ENCODE measurements at regions not wholly inside any gene's neighbourhood (a gene's known extent, or its start where the extent isn't known, plus 50 kb on each side); places are given as distances from the start of the nearest gene placed in this dataset.
A peak's percentile ranks its signal among the peaks of the same experiment; 100 is the strongest.
"Not testable (repeated sequence)": the region's sequence is repeated elsewhere in the genome, so short reads cannot be mapped to it uniquely, and the experiment has no call there.

DNA sequence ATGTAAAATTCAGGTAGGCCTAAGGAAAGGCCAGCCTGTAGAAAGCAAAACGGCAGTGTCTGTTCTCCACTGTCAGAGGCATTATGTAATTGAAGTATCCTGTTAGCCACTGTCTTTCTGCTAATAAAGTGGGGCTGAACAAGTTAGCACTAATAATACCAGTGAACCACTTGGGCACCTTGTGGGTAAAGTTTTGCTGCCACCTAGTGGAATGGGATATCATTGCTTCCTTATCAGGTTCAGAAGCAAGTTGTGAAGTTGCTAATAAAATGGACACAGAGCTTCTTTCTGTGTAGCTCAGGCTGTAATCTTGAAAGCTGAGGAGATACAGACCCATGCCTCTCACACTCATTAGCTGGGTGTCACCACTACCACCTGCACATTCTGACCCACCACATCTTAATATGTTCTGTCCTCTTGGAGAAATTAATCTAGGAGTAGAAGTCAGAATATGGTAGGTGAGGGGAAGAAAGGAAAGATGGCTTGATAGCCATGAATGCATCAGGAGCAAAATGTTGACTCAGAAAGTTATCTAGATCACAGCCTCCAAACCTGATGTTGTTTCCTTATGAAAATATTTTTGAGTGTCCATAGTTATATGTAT is 175.1 kb downstream of the SEPTIN7 start:
- peak; percentile 72 for DNase-seq

DNA sequence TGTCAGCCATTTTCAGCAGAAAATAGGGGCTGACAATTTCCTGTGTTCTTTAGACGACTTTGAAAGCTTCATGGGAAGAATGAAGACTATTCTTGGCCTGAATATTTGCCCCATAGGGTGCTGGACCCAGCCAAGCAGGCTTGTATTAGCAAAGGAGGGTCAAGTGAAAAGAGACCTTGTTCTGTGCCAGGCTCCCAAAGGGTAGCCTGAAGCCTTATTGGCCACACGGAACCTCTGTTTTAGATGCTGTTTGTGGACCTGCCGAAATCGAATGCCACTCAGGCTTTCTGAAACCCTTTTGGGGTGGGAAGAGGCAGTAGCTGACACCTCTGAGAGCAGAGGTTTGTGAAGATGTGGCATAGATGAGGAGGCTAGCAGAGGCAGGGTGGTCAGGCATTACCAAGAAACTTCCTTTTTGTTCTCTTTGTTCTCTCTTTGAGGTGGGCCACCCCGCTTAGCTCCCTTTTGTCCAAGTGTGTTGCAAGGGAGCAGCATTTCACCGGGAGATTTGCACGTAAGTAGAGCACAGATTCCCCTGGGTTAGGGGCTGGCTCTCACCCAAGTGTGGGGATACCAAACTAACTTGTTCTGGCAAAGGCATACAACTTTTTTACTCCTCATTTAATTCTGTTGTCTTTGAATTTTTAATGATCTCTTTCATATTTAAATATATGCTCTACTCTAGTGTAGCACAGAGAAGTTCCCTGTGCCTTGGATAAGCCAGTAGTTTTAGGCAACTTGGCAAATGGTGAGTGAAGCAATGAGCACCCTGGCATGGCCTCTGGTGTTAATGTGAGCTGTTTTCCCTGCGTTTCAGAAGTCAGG is 174.0 kb upstream of the EEPD1 start:
- DNase-seq: not testable (repeated sequence)

- DNase-seq: no peak
Observed at GRCh38 chr7:35982600-35982999, 170.5 kb upstream of the EEPD1 start.

DNA sequence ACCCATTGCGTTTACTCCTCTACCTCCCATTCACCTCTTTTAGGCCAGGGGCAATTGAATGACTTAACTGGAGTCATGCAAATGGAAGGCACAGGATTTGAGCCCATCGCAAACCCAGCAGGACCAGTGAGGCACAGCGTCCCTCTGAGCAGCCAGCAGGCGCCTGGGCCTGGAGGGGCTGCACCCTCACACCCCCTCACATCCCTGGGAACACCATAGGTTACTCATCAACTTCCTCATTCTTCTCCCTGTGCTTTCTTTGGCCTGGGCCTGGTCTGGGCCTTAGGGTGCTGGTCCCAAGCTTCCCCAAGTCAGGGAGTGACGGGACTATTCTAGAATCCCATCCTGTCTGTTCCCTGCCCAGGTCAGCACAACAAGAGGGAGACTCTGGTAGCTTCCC is 169.4 kb upstream of the EEPD1 start:
- no peak for DNase-seq

GRCh38 chr7:35985126-35985754 is 167.8 kb upstream of the EEPD1 start:
- peak; percentile 78 for DNase-seq

DNA sequence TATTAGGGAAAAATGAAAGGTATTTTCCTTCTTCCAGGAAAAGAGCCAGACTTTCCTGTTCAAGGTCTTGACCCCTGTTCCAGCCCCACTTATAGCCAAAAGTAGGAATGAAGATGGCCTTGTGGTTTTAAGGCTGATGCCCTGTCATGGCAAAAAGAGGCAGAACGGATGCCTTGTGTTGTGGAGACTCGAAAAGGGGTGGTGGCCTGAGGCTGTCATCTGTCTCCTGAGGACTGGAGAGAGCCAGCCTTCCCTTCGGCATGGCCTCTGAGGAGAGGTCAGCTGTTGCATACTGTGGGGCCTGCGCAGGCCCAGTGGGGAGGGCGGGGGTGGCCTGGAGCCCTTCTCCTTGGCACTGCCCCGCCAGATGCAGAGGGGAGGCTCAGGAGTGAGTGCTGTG is 166.0 kb upstream of the EEPD1 start:
- DNase-seq: no peak

- DNase-seq: no peak
Observed at GRCh38 chr7:35988105-35988504, 164.9 kb upstream of the EEPD1 start.

GRCh38 chr7:35988818-35989217 is 164.2 kb upstream of the EEPD1 start:
- no peak for DNase-seq

DNA sequence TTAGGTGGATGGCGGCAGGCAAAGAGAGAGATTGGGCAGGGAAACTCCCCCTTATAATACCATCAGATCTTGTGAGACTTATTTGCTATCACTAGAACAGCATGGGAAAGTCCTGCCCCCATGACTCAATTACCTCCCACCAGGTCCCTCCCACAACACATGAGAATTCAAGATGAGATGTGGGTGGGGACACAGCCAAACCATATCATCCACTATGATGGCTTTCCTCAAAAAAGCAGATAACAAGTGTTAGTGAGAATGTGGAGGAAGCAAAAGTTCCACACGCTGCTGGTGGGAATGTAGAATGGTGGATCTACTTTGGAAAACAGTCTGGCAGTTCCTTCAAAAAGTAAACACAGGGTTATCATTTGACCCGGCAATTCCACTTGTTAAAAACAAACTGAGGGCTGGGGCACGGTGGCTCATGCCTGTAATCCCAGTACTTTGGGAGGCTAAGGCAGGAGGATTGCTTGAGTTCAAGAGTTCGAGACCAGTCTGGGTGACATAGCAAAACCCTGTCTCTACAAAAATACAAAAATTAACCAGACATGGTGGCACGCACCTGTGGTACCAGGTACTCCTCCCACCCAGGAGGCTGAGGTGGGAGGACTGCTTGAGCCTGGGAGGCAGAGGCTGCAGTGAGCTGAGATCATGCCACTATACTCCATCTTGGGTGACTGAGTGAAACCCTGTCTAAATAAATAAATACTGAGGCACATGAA is 161.4 kb upstream of the EEPD1 start:
- DNase-seq: no peak

DNA sequence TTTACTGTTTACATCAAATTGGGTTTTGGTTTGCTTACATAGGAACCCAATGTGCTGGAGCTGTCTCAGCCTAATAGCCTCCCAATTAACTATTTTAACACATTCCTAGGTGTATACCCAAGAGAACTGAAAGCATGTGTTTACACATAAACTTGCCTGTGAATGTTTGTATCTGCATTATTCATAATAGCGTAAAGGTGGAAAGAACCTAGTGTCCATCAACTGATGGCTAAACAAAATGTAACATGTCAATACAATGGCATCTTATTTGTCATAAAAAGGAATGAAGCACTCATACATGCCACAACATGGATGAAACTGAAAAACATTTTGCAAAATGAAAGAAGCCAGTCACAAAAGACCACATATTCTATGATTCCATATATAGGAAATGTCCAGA is 160.6 kb upstream of the EEPD1 start:
- no peak for DNase-seq

- DNase-seq: no peak
Observed at GRCh38 chr7:35993113-35993512, 159.9 kb upstream of the EEPD1 start.

DNA sequence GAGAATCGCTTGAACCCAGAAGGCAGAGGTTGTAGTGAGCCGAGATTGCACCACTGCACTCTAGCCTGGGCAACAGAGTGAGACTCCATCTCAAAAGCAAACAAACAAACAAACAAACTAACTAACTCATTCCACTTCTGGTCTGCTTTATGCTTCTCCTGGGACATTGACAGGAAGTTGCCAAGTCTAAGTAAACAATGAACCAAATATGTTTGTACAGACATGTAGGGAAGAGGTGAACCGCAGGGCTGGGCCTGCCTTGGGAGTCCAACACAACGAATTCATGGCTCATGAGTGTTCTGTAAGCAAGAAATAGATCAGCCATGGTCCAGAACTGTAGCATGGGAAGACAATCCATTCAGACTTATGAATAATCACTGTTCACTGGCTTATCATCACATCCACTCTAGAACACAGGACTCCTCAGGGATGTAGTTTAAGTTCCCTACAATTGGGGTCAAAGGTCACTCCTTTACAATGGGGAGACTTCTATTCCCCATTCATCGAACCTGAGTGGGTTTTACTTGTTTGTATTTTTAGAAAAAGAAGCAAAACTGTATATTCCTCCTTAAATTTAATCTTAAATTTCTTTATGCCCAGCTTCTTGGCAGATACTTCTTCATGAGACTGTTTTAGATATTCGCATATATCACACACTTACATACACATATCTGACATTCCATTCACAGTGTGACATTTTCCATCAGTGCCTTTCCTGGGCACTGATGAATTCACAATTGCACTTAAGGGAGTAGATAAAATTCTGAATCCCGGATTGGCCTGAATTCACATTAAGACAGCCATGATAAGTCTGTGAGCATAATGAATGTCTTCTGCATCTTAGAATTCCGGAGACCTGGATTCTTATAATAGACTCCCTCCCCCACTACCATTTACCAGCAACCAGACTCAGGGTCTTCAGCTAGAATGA is 159.1 kb upstream of the EEPD1 start:
- DNase-seq: no peak

GRCh38 chr7:35995334-35995733 is 157.7 kb upstream of the EEPD1 start:
- no peak for DNase-seq

DNA sequence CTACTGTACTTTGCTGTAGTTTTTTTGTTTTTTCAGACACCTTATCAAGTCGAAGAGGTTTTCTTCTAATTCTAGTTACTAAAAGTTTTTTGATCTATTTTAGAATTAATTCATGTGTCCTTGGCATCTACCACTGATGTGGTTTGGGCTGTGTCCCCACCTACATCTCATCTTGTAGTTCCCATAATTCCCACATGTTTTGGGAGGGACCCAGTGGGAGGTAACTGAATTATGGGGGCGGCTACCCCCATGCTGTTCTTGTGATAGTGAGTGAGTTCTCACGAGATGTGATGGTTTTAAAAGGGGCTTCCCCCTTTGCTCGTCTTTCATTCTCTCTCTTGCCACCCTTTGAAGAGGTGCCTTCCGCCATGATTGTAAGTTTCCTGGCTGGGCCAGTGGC is 154.6 kb upstream of the EEPD1 start:
- no peak for DNase-seq

GRCh38 chr7:36001546-36001945 is 151.5 kb upstream of the EEPD1 start:
- no peak for DNase-seq

DNA sequence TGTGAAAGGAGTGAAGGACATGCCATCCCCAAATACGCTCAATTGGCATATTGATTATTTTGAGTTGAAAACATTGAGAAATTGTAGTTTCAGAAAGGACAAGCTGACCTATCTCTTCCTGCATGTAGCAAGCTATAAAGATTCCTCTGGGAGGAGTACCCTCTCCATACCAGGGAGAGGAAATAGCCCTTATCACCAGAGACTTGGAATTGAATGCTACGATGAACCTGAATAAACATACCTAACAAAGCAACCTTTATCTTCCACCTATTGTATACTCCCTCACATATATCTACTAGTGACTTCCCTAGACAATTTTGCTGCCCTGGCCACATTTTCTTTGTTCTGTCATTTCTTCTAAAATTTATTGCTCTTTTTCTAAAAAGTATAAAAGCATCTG is 150.2 kb upstream of the EEPD1 start:
- no peak for DNase-seq

- no peak for DNase-seq
Observed at GRCh38 chr7:36003343-36003742, 149.7 kb upstream of the EEPD1 start.

GRCh38 chr7:36005293-36005692 is 147.8 kb upstream of the EEPD1 start:
- no peak for DNase-seq

- no peak for DNase-seq
Observed at GRCh38 chr7:36005876-36006275, 147.2 kb upstream of the EEPD1 start.

- no peak for DNase-seq
Observed at GRCh38 chr7:36006636-36007229, 146.3 kb upstream of the EEPD1 start.

DNA sequence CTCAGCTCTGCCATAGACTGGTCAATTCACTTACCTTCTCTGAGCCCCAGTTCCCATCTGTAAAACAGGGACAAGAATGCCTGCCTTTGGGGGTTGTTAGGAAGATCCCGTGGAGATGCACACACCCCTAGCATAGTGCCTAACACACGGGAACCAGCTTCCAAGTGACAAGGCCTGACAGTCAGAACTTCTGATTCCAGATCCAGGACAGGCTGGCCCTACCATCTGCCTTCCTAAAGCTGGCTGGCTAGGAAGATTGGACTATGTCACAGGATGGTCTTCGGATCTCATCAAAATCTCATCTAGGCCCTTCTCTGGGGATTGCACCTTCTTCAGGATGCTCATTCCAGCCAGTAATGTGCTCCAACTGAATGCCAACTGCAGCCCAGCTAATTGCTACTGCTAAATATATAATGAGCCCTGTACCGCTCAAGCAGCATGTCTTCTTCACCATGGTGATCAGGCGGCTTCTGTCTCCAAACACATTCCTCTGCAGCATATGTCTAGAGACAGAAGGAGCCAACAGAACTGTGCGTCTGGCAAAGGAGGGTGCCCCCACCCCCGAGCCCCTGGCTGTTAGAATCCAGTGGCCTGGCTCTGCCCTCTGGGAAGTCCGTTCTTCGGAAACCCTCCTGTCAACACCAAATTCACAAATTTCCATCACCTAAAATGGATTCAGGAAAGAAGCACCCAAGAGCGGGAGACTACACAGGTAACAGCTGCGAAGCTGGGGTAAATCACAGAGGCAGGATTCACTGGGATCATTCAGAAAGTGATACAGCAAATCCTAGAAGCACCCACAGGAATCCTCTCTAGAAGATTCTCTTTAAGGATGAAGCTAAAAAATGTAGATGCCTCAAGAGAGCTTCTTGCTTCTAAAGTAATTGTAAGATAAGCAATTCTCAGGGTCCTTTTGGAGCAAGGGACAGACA is 142.1 kb upstream of the EEPD1 start:
- no peak for DNase-seq

Measured in activated CD4-positive, alpha-beta T cell treated with anti-CD3 and anti-CD28 coated beads, Interleukin-10, Interleukin-2, amounts not matched to agents 100 ng/mL and 50 ng/mL, durations not matched to agents 16 hours and 8 hours (primary cell).